RWPE2 (cell line): ENCODE measurements at regions not wholly inside any gene's neighbourhood (a gene's known extent, or its start where the extent isn't known, plus 50 kb on each side); places are given as distances from the start of the nearest gene placed in this dataset.
"Not testable (repeated sequence)": the region's sequence is repeated elsewhere in the genome, so short reads cannot be mapped to it uniquely, and the experiment has no call there.

Experiments used
- ATAC-seq: fragments of 200-7000 bp; cut with Tn5 transposase; 3 replicates; pipeline ENCODE4 v1.9.1; 2021; ENCODE audit warnings: low read depth
- DNase-seq: peaks from one replicate; pipeline ENCODE4 v3.0.0-alpha.2; 2020; ENCODE audit warnings: low spot score
- H3K27ac ChIP-seq: fragments of 450-650 bp; 2 replicates; pipeline ENCODE4 v1.5.1; 2017; ENCODE audit warnings: mild to moderate bottlenecking; ENCODE audit not compliant: poor library complexity, severe bottlenecking
- H3K27me3 ChIP-seq: fragments of 250-450 bp; sonication (Bioruptor Pico); 2 replicates; pipeline ENCODE4 v1.5.1; 2021; ENCODE audit warnings: mild to moderate bottlenecking, moderate library complexity; ENCODE audit not compliant: insufficient read depth, poor library complexity, severe bottlenecking
- H3K36me3 ChIP-seq: fragments of 250-450 bp; sonication (Bioruptor Pico); 2 replicates; pipeline ENCODE4 v1.5.1; 2020; ENCODE audit warnings: low read depth, mild to moderate bottlenecking, moderate library complexity
- H3K4me1 ChIP-seq: fragments of 250-450 bp; sonication (Bioruptor Pico); 2 replicates; pipeline ENCODE4 v1.5.1; 2021; ENCODE audit warnings: mild to moderate bottlenecking, moderate library complexity; ENCODE audit not compliant: insufficient read depth, poor library complexity, severe bottlenecking
- H3K4me3 ChIP-seq: fragments of 250-450 bp; sonication (Bioruptor Pico); 2 replicates; pipeline ENCODE4 v1.5.1; 2021; ENCODE audit warnings: mild to moderate bottlenecking, moderate library complexity; ENCODE audit not compliant: severe bottlenecking
- H3K9me3 ChIP-seq: fragments of 250-450 bp; sonication (Bioruptor Pico); 2 replicates; pipeline ENCODE4 v1.5.1; 2021; ENCODE audit warnings: mild to moderate bottlenecking, moderate library complexity; ENCODE audit not compliant: severe bottlenecking
- TF ChIP-seq, protein P1 (sequence below): fragments of 450-650 bp; IDR thresholded peaks from one replicate; pipeline ENCODE4 v1.5.1; 2017; ENCODE audit warnings: mild to moderate bottlenecking, moderate library complexity; ENCODE audit not compliant: poor library complexity, severe bottlenecking

DNA sequence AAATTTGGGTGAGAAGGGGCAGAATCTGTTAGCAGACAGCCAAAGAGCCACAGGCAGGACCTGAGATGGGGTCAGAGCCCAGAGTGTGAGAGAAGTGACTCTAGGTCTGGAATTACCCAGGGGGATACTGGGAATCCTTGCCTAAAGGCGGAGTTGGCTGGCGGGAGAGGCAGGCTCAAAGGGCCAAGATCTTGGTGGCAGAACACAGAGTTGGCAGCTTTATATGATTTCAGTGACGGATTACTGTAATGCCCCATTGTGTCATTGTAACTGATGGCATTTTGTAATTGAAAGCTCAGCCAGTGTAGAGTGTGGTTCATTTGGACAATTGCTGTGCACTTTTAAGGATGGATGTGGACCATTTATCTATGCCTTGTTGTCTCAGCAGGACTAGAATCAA is 77.3 kb downstream of the SMIM20 start:
- Histone ChIP-seq H3K27ac (no peak overlapping the region), H3K4me3 (no peak overlapping the region), H3K9me3 (no peaks in the 10 kb centered on the region), H3K36me3 (no peaks in the 10 kb centered on the region), H3K27me3 (no peaks in the 10 kb centered on the region), H3K4me1 (no peaks in the 10 kb centered on the region)
- no peak for DNase-seq
- no peak for ATAC-seq
- TF ChIP-seq, protein P1, sequence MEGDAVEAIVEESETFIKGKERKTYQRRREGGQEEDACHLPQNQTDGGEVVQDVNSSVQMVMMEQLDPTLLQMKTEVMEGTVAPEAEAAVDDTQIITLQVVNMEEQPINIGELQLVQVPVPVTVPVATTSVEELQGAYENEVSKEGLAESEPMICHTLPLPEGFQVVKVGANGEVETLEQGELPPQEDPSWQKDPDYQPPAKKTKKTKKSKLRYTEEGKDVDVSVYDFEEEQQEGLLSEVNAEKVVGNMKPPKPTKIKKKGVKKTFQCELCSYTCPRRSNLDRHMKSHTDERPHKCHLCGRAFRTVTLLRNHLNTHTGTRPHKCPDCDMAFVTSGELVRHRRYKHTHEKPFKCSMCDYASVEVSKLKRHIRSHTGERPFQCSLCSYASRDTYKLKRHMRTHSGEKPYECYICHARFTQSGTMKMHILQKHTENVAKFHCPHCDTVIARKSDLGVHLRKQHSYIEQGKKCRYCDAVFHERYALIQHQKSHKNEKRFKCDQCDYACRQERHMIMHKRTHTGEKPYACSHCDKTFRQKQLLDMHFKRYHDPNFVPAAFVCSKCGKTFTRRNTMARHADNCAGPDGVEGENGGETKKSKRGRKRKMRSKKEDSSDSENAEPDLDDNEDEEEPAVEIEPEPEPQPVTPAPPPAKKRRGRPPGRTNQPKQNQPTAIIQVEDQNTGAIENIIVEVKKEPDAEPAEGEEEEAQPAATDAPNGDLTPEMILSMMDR, result no peak

GRCh38 chr4:25993395-25994185 is 79.6 kb downstream of the SMIM20 start:
- ATAC-seq (peak; percentile 14; the same call in 1 of the 3 replicates), DNase-seq (no peak)
- Histone ChIP-seq H3K27me3 (no peaks in the 10 kb centered on the region), H3K27ac (no peak overlapping the region), H3K36me3 (no peaks in the 10 kb centered on the region), H3K9me3 (no peaks in the 10 kb centered on the region), H3K4me3 (no peak overlapping the region), H3K4me1 (no peaks in the 10 kb centered on the region)
- TF ChIP-seq, protein P1, result no peak

DNA sequence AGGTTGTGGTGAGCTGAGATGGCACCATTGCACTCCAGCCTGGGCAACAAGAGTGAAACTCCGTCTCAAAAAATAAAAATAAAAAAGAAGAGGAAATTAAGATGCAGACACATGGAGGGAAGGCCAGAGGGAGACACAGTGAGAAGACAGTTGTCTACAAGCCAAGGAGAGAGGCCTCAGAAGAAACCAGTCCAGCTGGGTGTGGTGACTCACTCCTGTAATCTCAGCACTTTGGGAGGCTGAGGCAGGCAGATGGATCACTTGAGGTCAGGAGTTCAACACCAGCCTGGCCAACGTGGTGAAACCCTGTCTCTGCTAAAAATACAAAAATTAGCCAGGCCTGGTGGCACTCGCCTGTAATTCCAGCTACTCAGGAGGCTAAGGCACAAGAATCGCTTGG is 80.6 kb downstream of the SMIM20 start:
- H3K4me3 ChIP-seq, ATAC-seq, H3K36me3 ChIP-seq, H3K4me1 ChIP-seq, DNase-seq, H3K9me3 ChIP-seq, H3K27me3 ChIP-seq, H3K27ac ChIP-seq: not testable (repeated sequence)

DNA sequence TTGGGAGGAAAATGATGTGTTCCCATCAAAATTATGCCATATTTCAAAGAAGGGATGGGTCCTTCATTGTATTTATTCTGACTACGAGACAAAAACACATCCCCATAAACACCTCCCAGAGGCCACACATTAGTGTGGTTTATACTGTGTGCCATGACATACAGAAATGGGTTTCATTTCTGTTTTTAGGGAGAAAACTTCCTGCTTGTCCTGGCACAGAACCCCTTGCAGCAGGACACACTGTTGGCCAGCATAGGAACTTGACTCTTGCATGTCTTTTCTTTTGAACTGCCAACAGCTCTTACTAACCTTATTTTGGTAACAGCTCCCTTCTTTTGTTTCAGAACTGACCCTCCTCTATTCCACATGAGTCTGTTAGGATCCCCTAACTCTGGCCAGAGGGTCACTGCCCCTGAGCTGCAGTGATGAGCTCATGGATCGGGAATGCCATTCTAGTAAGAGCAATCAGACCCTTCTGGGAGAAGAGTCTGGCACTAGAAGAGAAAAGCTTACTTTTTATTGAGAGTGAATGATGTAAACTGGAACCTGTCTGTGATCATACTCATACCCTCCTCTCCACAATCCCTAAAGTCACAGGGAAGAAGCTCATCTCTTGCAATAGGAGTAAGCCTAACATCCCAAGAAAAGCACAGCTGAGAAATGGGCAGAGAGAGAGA is 86.4 kb downstream of the SMIM20 start:
- H3K4me1 ChIP-seq, result no peaks in the 10 kb centered on the region
- H3K27ac ChIP-seq, result no peak overlapping the region
- no peak for ATAC-seq
- no peaks in the 10 kb centered on the region for H3K36me3 ChIP-seq
- H3K9me3 ChIP-seq, result no peaks in the 10 kb centered on the region
- TF ChIP-seq, protein P1, result no peak
- H3K27me3 ChIP-seq, result no peaks in the 10 kb centered on the region
- no peak for DNase-seq
- no peak overlapping the region for H3K4me3 ChIP-seq

DNA sequence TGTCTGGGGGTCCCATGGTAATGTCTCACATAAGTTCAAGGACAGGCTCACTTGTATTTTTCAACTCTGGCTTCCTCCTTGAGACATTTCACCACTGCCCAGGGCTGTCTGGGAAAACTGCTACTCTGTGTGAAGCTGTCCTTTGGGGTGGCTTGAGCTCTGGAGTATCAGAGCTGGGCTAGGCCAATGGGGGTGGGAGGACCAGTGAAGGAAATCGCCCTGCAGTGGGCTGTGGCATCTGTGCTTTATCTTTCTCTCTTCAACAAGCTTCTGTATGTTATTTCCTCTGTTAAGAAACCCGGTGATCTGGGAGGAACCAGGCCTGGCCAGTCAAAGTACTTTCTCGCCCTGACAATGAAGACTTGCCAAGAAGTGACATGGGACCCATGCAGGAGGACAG is 87.4 kb downstream of the SMIM20 start:
- no peak for DNase-seq
- TF ChIP-seq, protein P1, result no peak
- no peaks in the 10 kb centered on the region for H3K4me1 ChIP-seq
- no peak for ATAC-seq
- H3K36me3 ChIP-seq, result no peaks in the 10 kb centered on the region
- H3K27me3 ChIP-seq, result no peaks in the 10 kb centered on the region
- no peak overlapping the region for H3K27ac ChIP-seq
- H3K4me3 ChIP-seq, result no peak overlapping the region
- H3K9me3 ChIP-seq, result no peaks in the 10 kb centered on the region
